CD14-positive monocyte (primary cell): ENCODE measurements at regions not wholly inside any gene's neighbourhood (a gene's known extent, or its start where the extent isn't known, plus 50 kb on each side); places are given as distances from the start of the nearest gene placed in this dataset.

Experiments used
- DNase-seq, 3 donors: peaks; one replicate each; pipeline ENCODE4 v3.0.0-alpha.2; 2011 to 2022
- H2AFZ ChIP-seq: 2 replicates; pipeline ENCODE4 v1.6.0; 2012; ENCODE audit warnings: mild to moderate bottlenecking, low read depth, low read length, inconsistent platforms; ENCODE audit not compliant: insufficient read depth, poor library complexity, severe bottlenecking
- H3K27ac ChIP-seq, 2 donors: 1 replicate in 1 of 2; 2 replicates in 1 of 2; pipeline ENCODE4 v1.5.1; 2012 to 2013; ENCODE audit warnings: low read length in 2 of 2, control low read depth in 1 of 2, inconsistent platforms in 1 of 2, low read depth in 1 of 2, mild to moderate bottlenecking in 1 of 2
- H3K27me3 ChIP-seq, 2 donors: one replicate each; pipeline versions ENCODE4 v1.6.0 to v1.6.1; 2011 to 2013; ENCODE audit warnings: low read length in 2 of 2; ENCODE audit not compliant: control insufficient read depth in 2 of 2, insufficient read depth in 2 of 2
- H3K36me3 ChIP-seq, 2 donors: replicated peaks in 1 of 2; 1 replicate in 1 of 2; 2 replicates in 1 of 2; pipeline versions ENCODE4 v1.5.1 to v1.6.1; 2012 to 2013; ENCODE audit warnings: low read length in 2 of 2, control low read depth in 1 of 2, inconsistent platforms in 1 of 2, mild to moderate bottlenecking in 1 of 2; ENCODE audit not compliant: insufficient read depth in 2 of 2, control insufficient read depth in 1 of 2
- H3K4me1 ChIP-seq, 2 donors: 1 replicate in 1 of 2; 2 replicates in 1 of 2; pipeline versions ENCODE4 v1.5.1 to v1.6.1; 2012 to 2013; ENCODE audit warnings: low read length in 2 of 2, control low read depth in 1 of 2, inconsistent platforms in 1 of 2, mild to moderate bottlenecking in 1 of 2, moderate library complexity in 1 of 2; ENCODE audit not compliant: insufficient read depth in 2 of 2, control insufficient read depth in 1 of 2
- H3K4me2 ChIP-seq: replicated peaks from 2 replicates; pipeline ENCODE3; 2012; ENCODE audit warnings: low read length, moderate library complexity, mild to moderate bottlenecking; ENCODE audit not compliant: poor library complexity, severe bottlenecking; ENCODE audit errors: extremely low read depth
- H3K4me3 ChIP-seq, 3 experiments: fragments of 200-600 bp in 1 of 3; sonication (generic) in 1 of 3; replicated peaks in 1 of 3; 1 replicate in 2 of 3; 2 replicates in 1 of 3; pipeline ENCODE4 v1.5.1; 2011 to 2013; ENCODE audit warnings: low read length in 3 of 3, mild to moderate bottlenecking in 3 of 3, control low read depth in 2 of 3, low read depth in 2 of 3, inconsistent platforms in 1 of 3, moderate library complexity in 1 of 3
- H3K79me2 ChIP-seq: 2 replicates; pipeline ENCODE4 v1.6.0; 2012; ENCODE audit warnings: mild to moderate bottlenecking, control low read depth, inconsistent platforms, low read length, moderate library complexity; ENCODE audit not compliant: insufficient read depth
- H3K9ac ChIP-seq: 2 replicates; pipeline ENCODE4 v1.6.0; 2017; ENCODE audit warnings: low read length, mild to moderate bottlenecking; ENCODE audit not compliant: insufficient read depth, poor library complexity, severe bottlenecking
- H3K9me3 ChIP-seq, 2 donors: replicated peaks in 1 of 2; 1 replicate in 1 of 2; 2 replicates in 1 of 2; pipeline versions ENCODE4 v1.5.1 to v1.6.1; 2012 to 2013; ENCODE audit warnings: low read length in 2 of 2, control low read depth in 1 of 2; ENCODE audit not compliant: control insufficient read depth in 1 of 2, insufficient read depth in 1 of 2
- H4K20me1 ChIP-seq: 2 replicates; pipeline ENCODE4 v1.6.0; 2012; ENCODE audit warnings: mild to moderate bottlenecking, low read length, control low read depth, moderate library complexity; ENCODE audit not compliant: insufficient read depth
- H3K27ac Mint-ChIP-seq, 7 donors: one replicate each; pipeline ENCODE4 v1.8.0; 2020; ENCODE audit warnings: mild to moderate bottlenecking in 7 of 7, mixed read lengths in 7 of 7, moderate library complexity in 6 of 7, inconsistent platforms in 2 of 7
- H3K27me3 Mint-ChIP-seq, 3 donors: one replicate each; pipeline ENCODE4 v1.8.0; 2021 to 2022; ENCODE audit warnings: low read depth in 3 of 3, mild to moderate bottlenecking in 3 of 3, mixed read lengths in 3 of 3, moderate library complexity in 3 of 3, inconsistent platforms in 1 of 3
- H3K36me3 Mint-ChIP-seq, 2 donors: one replicate each; pipeline ENCODE4 v1.8.0; 2020; ENCODE audit warnings: mixed read lengths in 2 of 2, inconsistent platforms in 1 of 2, mild to moderate bottlenecking in 1 of 2
- H3K4me1 Mint-ChIP-seq: one replicate; pipeline ENCODE4 v1.8.0; 2020; ENCODE audit warnings: mild to moderate bottlenecking, mixed read lengths
- H3K4me3 Mint-ChIP-seq, 2 donors: one replicate each; pipeline ENCODE4 v1.8.0; 2020; ENCODE audit warnings: mild to moderate bottlenecking in 2 of 2, mixed read lengths in 2 of 2, moderate library complexity in 1 of 2
- H3K9me3 Mint-ChIP-seq, 7 donors: one replicate each; pipeline ENCODE4 v1.8.0; 2020 to 2022; ENCODE audit warnings: mixed read lengths in 7 of 7, mild to moderate bottlenecking in 6 of 7, moderate library complexity in 6 of 7, inconsistent platforms in 2 of 7
- WGBS: methylation state at CpG from one replicate; pipeline ENCODE4 v1.1.5; 2013; ENCODE audit warnings: missing lambda C conversion rate; ENCODE audit not compliant: insufficient coverage; 5-methylcytosine and 5-hydroxymethylcytosine counted together
- intact Hi-C, 2 donors: fragments of 100-400 bp; cut with micrococcal nuclease; formaldehyde crosslinking; loops; one replicate each; pipeline versions ENCODE4 v1.15.0 to v1.15.1; 2023
- TF ChIP-seq, protein P1 (sequence below): fragments of 200-600 bp; IDR thresholded peaks from one replicate; pipeline ENCODE4 v1.8.0; 2022; ENCODE audit warnings: antibody characterized with exemption, mild to moderate bottlenecking

DNA sequence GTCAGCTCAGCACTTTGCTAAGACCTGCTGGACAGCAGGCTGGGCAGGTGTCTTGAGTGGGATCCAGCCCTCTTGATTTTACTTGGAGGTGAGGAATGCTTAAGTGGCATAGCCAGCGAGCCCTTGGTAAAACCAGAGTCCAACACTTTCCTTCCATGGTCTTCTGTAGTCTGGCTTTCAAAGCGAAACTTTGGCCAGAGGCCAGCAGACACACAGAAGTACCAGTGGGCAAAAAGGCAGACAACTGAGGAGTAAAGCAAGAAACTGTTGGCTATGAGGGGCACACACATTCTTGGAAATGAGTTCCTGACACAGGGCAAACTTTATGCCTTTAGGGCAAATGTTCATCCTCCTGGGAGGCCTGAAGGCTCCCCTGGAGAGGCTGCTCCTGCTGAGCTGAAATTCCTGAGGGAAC lies 281.0 kb upstream of the POU3F1 start:
- 94% methylated on average over 2 of the region's 2 CpGs for WGBS
- no peak overlapping the region for H3K27ac Mint-ChIP-seq

DNA sequence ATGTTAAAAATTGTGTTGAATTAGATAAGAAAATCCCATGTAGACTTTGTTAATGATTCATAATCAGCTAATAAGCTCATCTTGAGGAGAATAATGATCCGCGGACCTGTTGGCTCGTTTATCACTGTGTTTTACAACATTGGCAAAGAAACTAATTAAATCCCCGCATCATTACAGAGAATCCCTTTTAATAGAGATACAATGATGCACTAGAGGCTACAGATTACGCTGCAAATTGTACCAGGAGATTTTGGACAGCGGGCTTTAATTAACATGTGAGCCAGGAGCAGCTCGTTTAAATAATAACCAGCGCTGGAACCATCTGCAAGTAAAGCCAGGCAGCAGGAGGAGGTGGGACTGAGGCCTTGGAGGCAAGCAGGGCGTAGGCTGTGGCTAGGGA lies 280.3 kb upstream of the POU3F1 start:
- 87% methylated on average over 6 of the region's 9 CpGs for WGBS
- Mint-ChIP-seq H3K4me3 (no peak overlapping the region), H3K27me3 (peaks cover 5 to 11% (median 7%) of the 10 kb centered on the region in 3 donors), H3K4me1 (no peaks in the 10 kb centered on the region), H3K27ac (no peak overlapping the region), H3K9me3 (peaks cover 0 to 4% (median under 1%) of the 10 kb centered on the region in 7 donors), H3K36me3 (no peaks in the 10 kb centered on the region)
- Histone ChIP-seq H3K9ac (no peak overlapping the region), H3K36me3 (no peaks in the 10 kb centered on the region), H3K27ac (no peak overlapping the region), H3K79me2 (no peaks in the 10 kb centered on the region), H3K4me2 (no peak overlapping the region), H3K4me1 (no peaks in the 10 kb centered on the region), H3K4me3 (no peak overlapping the region), H2AFZ (no peak overlapping the region), H3K27me3 (peaks cover 0 to 5% of the 10 kb centered on the region in 2 donors), H3K9me3 (no peaks in the 10 kb centered on the region), H4K20me1 (no peaks in the 10 kb centered on the region)
- intact Hi-C loops: no loop called here
- TF ChIP-seq, protein P1, sequence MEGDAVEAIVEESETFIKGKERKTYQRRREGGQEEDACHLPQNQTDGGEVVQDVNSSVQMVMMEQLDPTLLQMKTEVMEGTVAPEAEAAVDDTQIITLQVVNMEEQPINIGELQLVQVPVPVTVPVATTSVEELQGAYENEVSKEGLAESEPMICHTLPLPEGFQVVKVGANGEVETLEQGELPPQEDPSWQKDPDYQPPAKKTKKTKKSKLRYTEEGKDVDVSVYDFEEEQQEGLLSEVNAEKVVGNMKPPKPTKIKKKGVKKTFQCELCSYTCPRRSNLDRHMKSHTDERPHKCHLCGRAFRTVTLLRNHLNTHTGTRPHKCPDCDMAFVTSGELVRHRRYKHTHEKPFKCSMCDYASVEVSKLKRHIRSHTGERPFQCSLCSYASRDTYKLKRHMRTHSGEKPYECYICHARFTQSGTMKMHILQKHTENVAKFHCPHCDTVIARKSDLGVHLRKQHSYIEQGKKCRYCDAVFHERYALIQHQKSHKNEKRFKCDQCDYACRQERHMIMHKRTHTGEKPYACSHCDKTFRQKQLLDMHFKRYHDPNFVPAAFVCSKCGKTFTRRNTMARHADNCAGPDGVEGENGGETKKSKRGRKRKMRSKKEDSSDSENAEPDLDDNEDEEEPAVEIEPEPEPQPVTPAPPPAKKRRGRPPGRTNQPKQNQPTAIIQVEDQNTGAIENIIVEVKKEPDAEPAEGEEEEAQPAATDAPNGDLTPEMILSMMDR: no peak
- no peak for DNase-seq

More for the DNA sequence above, 281.0 kb upstream of the POU3F1 start:
- Mint-ChIP-seq H3K9me3 (peaks cover 0 to 4% (median 0%) of the 10 kb centered on the region in 7 donors), H3K36me3 (no peaks in the 10 kb centered on the region), H3K4me3 (no peak overlapping the region), H3K27me3 (peaks cover 5 to 11% (median 7%) of the 10 kb centered on the region in 3 donors), H3K4me1 (no peaks in the 10 kb centered on the region)
- Histone ChIP-seq H3K9me3 (no peaks in the 10 kb centered on the region), H3K4me1 (no peaks in the 10 kb centered on the region), H3K27ac (no peak overlapping the region), H2AFZ (no peak overlapping the region), H3K4me3 (no peak overlapping the region), H3K9ac (no peak overlapping the region), H3K36me3 (no peaks in the 10 kb centered on the region), H4K20me1 (no peaks in the 10 kb centered on the region), H3K79me2 (no peaks in the 10 kb centered on the region), H3K27me3 (peaks cover 0 to 6% of the 10 kb centered on the region in 2 donors), H3K4me2 (no peak overlapping the region)
- DNase-seq: no peak
- TF ChIP-seq, protein P1: no peak
- intact Hi-C loops: no loop called here
